ENCODE measurements at regions not wholly inside any gene's neighbourhood (a gene's known extent, or its start where the extent isn't known, plus 50 kb on each side); places are given as distances from the start of the nearest gene placed in this dataset.

GRCh38 chr7:17556247-17556956 lies 257.9 kb downstream of the AHR start:
- Histone ChIP-seq H3K27me3 (ENCODE audit: control insufficient read depth, insufficient read depth, low read length) (no peaks in the 10 kb centered on the region), H3K36me3 (ENCODE audit: control insufficient read depth, insufficient read depth, low read length) (no peaks in the 10 kb centered on the region), H3K4me3 (ENCODE audit: low read depth, low read length) (no peak overlapping the region)
- DNase-seq (ENCODE audit: low read depth) = no peak
- no peak for TF ChIP-seq CTCF (IDR thresholded peaks at IDR 0.05; ENCODE audit: insufficient read depth, low read length, poor library complexity, severe bottlenecking)

- DNase-seq (ENCODE audit: low read depth) = no peak
- no peak for TF ChIP-seq CTCF (IDR thresholded peaks at IDR 0.05; ENCODE audit: insufficient read depth, low read length, poor library complexity, severe bottlenecking)
- no peaks in the 10 kb centered on the region for H3K27me3 ChIP-seq (ENCODE audit: control insufficient read depth, insufficient read depth, low read length)
- H3K4me3 ChIP-seq (ENCODE audit: low read depth, low read length) = no peak overlapping the region
- H3K36me3 ChIP-seq (ENCODE audit: control insufficient read depth, insufficient read depth, low read length) = no peaks in the 10 kb centered on the region
Measured at GRCh38 chr7:17557251-17557671, 258.8 kb downstream of the AHR start.

GRCh38 chr7:17558135-17558534 lies 259.7 kb downstream of the AHR start:
- Histone ChIP-seq H3K27me3 (ENCODE audit: control insufficient read depth, insufficient read depth, low read length) (no peaks in the 10 kb centered on the region), H3K36me3 (ENCODE audit: control insufficient read depth, insufficient read depth, low read length) (no peaks in the 10 kb centered on the region), H3K4me3 (ENCODE audit: low read depth, low read length) (no peak overlapping the region)
- no peak for DNase-seq (ENCODE audit: low read depth)
- TF ChIP-seq CTCF (IDR thresholded peaks at IDR 0.05; ENCODE audit: insufficient read depth, low read length, poor library complexity, severe bottlenecking) = no peak

- H3K4me3 ChIP-seq (ENCODE audit: low read depth, low read length) = no peak overlapping the region
- no peak for TF ChIP-seq CTCF (IDR thresholded peaks at IDR 0.05; ENCODE audit: insufficient read depth, low read length, poor library complexity, severe bottlenecking)
Measured at GRCh38 chr7:17558558-17559332, 260.3 kb downstream of the AHR start.

GRCh38 chr7:17559388-17559787 lies 260.9 kb downstream of the AHR start:
- no peaks in the 10 kb centered on the region for H3K36me3 ChIP-seq (ENCODE audit: control insufficient read depth, insufficient read depth, low read length)
- DNase-seq (ENCODE audit: low read depth) = no peak
- no peak overlapping the region for H3K4me3 ChIP-seq (ENCODE audit: low read depth, low read length)
- H3K27me3 ChIP-seq (ENCODE audit: control insufficient read depth, insufficient read depth, low read length) = no peaks in the 10 kb centered on the region
- no peak for TF ChIP-seq CTCF (IDR thresholded peaks at IDR 0.05; ENCODE audit: insufficient read depth, low read length, poor library complexity, severe bottlenecking)

More at GRCh38 chr7:17558558-17559332, 260.3 kb downstream of the AHR start:
- DNase-seq (ENCODE audit: low read depth) = no peak
- H3K27me3 ChIP-seq (ENCODE audit: control insufficient read depth, insufficient read depth, low read length) = no peaks in the 10 kb centered on the region
- H3K36me3 ChIP-seq (ENCODE audit: control insufficient read depth, insufficient read depth, low read length) = no peaks in the 10 kb centered on the region

Data from kidney epithelial cell (primary cell).